GM12872 (cell line): ENCODE measurements at regions not wholly inside any gene's neighbourhood (a gene's known extent, or its start where the extent isn't known, plus 50 kb on each side); places are given as distances from the start of the nearest gene placed in this dataset.

Source experiments
- TF ChIP-seq, protein P1 (sequence below): IDR thresholded peaks from 3 replicates; pipeline ENCODE4 v1.5.1; 2011; ENCODE audit warnings: low read depth, mild to moderate bottlenecking, low read length, moderate library complexity; ENCODE audit not compliant: insufficient read depth

DNA sequence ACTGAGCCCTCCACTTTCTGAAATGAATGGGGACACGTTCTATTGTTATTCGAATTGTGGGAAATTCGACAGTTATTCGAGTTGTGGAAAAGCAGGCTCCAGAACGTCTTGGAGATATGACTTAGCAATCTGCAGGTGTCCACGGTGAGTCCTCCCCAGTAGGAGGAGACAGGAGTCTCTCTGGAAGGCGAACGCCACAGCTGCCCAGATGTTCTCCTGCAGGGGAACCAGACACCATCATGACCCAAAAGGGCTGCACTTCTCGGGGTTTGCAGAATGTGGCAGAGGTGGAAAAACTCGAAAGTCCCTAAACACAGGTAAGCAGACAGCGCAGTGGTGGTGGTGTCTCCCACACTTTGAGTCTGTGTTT is 363.6 kb upstream of the SFSWAP start:
- TF ChIP-seq, protein P1, sequence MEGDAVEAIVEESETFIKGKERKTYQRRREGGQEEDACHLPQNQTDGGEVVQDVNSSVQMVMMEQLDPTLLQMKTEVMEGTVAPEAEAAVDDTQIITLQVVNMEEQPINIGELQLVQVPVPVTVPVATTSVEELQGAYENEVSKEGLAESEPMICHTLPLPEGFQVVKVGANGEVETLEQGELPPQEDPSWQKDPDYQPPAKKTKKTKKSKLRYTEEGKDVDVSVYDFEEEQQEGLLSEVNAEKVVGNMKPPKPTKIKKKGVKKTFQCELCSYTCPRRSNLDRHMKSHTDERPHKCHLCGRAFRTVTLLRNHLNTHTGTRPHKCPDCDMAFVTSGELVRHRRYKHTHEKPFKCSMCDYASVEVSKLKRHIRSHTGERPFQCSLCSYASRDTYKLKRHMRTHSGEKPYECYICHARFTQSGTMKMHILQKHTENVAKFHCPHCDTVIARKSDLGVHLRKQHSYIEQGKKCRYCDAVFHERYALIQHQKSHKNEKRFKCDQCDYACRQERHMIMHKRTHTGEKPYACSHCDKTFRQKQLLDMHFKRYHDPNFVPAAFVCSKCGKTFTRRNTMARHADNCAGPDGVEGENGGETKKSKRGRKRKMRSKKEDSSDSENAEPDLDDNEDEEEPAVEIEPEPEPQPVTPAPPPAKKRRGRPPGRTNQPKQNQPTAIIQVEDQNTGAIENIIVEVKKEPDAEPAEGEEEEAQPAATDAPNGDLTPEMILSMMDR = no peak

GRCh38 chr12:131347732-131348131 is 363.2 kb upstream of the SFSWAP start:
- TF ChIP-seq, protein P1 = no peak

GRCh38 chr12:131348231-131348630 is 362.7 kb upstream of the SFSWAP start:
- TF ChIP-seq, protein P1 = no peak

DNA sequence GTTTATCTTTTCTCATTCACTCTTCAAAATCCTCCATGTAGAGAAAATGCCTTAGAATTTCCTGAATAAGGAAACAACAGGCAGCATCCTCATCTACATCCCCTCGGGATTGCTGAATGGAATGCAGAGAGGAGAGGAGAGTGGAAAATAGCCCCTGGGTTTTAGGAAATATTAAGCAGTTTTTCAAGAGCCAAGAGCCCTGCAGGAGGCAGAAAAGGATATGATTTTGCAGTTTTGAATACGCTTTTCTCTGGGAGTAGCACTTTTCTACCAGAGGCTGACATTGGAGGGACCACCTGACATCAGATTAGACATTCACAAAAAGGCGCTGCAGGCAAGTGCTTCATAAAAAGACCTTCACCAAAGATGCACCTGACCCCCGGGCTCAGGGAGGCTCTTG is 362.2 kb upstream of the SFSWAP start:
- TF ChIP-seq, protein P1 = no peak

GRCh38 chr12:131349397-131350127 is 361.3 kb upstream of the SFSWAP start:
- TF ChIP-seq, protein P1 = no peak

DNA sequence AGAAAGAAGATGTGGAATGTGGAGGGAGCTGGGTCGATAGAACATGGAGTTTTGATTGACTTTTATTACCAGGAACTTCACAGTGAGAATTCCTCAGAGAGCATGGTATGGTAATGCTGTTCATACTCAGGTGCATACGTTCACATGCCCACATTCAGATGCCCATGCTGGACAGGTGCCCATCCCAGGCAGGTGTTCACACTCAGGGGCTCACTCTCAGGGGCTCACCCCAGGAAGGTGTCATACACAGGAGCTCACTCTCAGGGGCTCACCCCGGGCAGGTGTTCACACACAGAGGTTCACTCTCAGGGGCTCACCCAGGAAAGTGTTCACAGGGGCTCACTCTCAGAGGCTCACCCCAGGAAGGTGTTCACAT is 360.0 kb upstream of the SFSWAP start:
- TF ChIP-seq, protein P1 = no peak

DNA sequence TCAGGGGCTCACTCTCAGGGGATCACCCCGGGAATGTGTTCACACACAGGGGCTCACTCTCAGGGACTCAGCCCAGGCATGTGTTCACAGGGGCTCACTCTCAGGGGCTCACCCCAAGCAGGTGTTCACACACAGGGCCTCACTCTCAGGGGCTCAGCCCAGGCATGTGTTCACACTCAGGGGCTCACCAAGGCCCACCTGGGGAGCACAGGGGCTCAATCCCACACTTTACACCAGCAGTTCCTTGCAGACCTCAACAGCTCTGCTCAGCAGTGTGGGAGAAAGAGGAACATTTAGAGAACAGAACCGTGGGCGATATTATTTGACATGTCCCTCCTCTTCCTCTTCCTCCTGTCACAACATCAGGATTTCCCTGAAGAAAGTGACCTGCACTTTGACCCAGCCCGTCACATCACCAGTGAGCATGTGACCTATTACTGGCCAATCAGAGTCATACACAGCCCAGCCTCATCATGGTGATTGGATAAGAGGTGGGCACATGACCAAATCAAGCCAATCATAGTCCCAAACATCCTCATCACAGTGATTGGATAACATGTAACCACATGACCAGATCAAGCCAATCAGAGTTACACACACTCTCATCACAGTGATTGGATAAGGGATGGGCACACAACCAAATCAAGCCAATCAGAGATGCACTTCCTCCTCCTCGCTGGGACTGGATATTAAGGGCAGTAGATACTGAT is 359.4 kb upstream of the SFSWAP start:
- TF ChIP-seq, protein P1 = no peak
